ENCODE measurements at regions not wholly inside any gene's neighbourhood (a gene's known extent, or its start where the extent isn't known, plus 50 kb on each side); places are given as distances from the start of the nearest gene placed in this dataset.

DNA sequence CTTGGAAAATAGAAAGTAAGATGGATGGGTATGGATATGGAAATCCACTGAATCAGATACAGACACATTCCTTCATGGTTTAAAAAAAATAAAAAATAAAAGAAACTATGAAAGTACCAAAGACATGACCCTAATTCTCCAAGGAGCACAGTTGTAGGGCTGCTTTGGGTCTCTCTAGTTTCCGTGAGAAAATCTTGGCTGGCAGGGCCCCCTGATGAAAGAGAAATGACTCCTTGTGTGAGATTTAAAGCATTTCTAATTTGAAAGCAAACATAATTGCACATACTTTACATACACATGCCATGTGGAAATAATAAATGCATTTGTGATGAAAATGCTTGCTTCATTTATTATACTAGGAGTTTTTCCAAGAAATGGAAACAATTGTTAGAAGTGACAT, 593.9 kb upstream of the BTBD3 start:
- H3K27ac ChIP-seq: no peak overlapping the region
- TF ChIP-seq CTCF (IDR thresholded peaks at IDR 0.05; ENCODE audit: low read depth, low read length): no peak
- H3K4me3 ChIP-seq: no peak overlapping the region
- no peaks in the 10 kb centered on the region for H3K27me3 ChIP-seq
- DNase-seq (ENCODE audit: low read depth in 1 of 2, low spot score in 1 of 2): no peak
- H3K4me1 ChIP-seq (ENCODE audit: low read depth): no peaks in the 10 kb centered on the region
- no peaks in the 10 kb centered on the region for H3K36me3 ChIP-seq
- H3K9me3 ChIP-seq (ENCODE audit: low read depth): no peaks in the 10 kb centered on the region

- no peak for TF ChIP-seq CTCF (IDR thresholded peaks at IDR 0.05; ENCODE audit: low read depth, low read length)
- no peak for DNase-seq (ENCODE audit: low read depth in 1 of 2, low spot score in 1 of 2)
- no peak overlapping the region for H3K4me3 ChIP-seq
- H3K4me1 ChIP-seq (ENCODE audit: low read depth): no peaks in the 10 kb centered on the region
- no peaks in the 10 kb centered on the region for H3K36me3 ChIP-seq
- H3K27me3 ChIP-seq: no peaks in the 10 kb centered on the region
- no peak overlapping the region for H3K27ac ChIP-seq
- no peaks in the 10 kb centered on the region for H3K9me3 ChIP-seq (ENCODE audit: low read depth)
These were observed 592.7 kb upstream of the BTBD3 start for GRCh38 chr20:11324990-11325389.

- no peaks in the 10 kb centered on the region for H3K27me3 ChIP-seq
- TF ChIP-seq CTCF (IDR thresholded peaks at IDR 0.05; ENCODE audit: low read depth, low read length): no peak
These were observed 588.9 kb upstream of the BTBD3 start for GRCh38 chr20:11328839-11329238.

GRCh38 chr20:11329271-11329670, 588.4 kb upstream of the BTBD3 start:
- no peaks in the 10 kb centered on the region for H3K27me3 ChIP-seq
- no peak for TF ChIP-seq CTCF (IDR thresholded peaks at IDR 0.05; ENCODE audit: low read depth, low read length)
- no peaks in the 10 kb centered on the region for H3K9me3 ChIP-seq (ENCODE audit: low read depth)
- H3K4me1 ChIP-seq (ENCODE audit: low read depth): peaks cover 4% of the 10 kb centered on the region
- H3K36me3 ChIP-seq: no peaks in the 10 kb centered on the region
- H3K27ac ChIP-seq: no peak overlapping the region
- no peak overlapping the region for H3K4me3 ChIP-seq
- no peak for DNase-seq (ENCODE audit: low read depth in 1 of 2, low spot score in 1 of 2)

More at GRCh38 chr20:11328839-11329238, 588.9 kb upstream of the BTBD3 start:
- Histone ChIP-seq H3K36me3 (no peaks in the 10 kb centered on the region), H3K27ac (no peak overlapping the region), H3K4me1 (ENCODE audit: low read depth) (no peaks in the 10 kb centered on the region), H3K9me3 (ENCODE audit: low read depth) (no peaks in the 10 kb centered on the region), H3K4me3 (no peak overlapping the region)
- no peak for DNase-seq (ENCODE audit: low read depth in 1 of 2, low spot score in 1 of 2)

GRCh38 chr20:11331096-11331495, 586.6 kb upstream of the BTBD3 start:
- H3K27ac ChIP-seq: no peak overlapping the region
- H3K27me3 ChIP-seq: no peaks in the 10 kb centered on the region

More at GRCh38 chr20:11331096-11331495, 586.6 kb upstream of the BTBD3 start:
- H3K9me3 ChIP-seq (ENCODE audit: low read depth): no peaks in the 10 kb centered on the region
- no peak for DNase-seq (ENCODE audit: low read depth in 1 of 2, low spot score in 1 of 2)
- TF ChIP-seq CTCF (IDR thresholded peaks at IDR 0.05; ENCODE audit: low read depth, low read length): no peak
- H3K4me3 ChIP-seq: no peak overlapping the region
- peaks cover 8% of the 10 kb centered on the region for H3K4me1 ChIP-seq (ENCODE audit: low read depth)
- no peaks in the 10 kb centered on the region for H3K36me3 ChIP-seq
